ENCODE measurements at regions not wholly inside any gene's neighbourhood (a gene's known extent, or its start where the extent isn't known, plus 50 kb on each side); places are given as distances from the start of the nearest gene placed in this dataset.
A peak's percentile ranks its signal among the peaks of the same experiment; 100 is the strongest.
"Not testable (repeated sequence)": the region's sequence is repeated elsewhere in the genome, so short reads cannot be mapped to it uniquely, and the experiment has no call there.

DNA sequence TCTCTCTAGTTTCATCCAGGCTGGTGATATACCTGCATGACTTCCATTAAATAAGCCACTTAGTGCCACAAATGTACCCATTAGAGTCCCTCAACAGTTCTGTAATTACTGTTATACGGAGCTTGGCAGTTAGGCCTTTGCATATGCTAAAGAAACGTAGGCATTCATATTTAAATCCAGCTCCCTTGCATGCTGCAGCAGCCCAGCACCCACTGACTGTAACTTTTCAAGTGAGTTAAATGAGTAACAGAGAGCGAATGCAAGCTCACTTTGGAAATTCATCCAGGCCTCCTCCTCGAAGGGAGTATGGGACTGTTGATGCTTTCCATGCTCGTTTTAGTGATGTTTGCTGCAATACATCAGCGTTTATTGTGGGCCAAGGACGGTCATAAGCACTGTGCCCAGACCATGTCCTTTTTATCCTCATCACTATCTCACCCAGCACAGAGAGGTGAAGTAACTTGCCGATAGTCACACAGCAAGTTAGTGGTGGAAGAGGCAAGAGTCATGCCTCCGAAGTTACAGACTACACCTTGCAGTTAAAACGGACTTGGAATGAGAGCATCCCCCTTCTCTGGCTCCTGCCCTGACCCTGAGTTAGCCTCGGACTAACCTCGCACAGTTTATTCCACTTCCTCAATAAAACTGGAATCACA is 179.4 kb upstream of the PDE10A start:
- DNase-seq, result no peak

DNA sequence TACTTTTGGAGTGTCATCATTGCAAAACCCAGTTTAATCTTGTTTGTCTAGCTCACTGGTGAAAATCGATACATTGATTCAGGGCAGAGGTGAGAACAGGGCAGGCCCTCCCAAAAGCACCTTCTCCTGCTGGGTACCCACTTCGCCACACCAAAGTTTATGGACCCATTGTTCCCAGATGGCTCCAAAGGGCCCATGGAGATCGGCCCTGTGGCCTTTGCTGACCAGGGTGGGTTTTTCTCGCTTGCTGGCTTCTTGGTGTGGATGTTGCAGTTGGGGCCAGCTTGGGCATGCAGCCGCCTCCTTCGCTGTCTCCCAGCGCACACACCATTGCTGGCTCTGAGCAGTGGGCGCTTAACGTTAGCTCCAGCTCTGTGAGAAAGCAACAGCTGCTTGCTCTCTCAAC is 178.1 kb upstream of the PDE10A start:
- DNase-seq, result no peak

GRCh38 chr6:165837948-165838745 is 175.1 kb upstream of the PDE10A start:
- DNase-seq, result no peak

GRCh38 chr6:165836648-165837047 is 173.6 kb upstream of the PDE10A start:
- DNase-seq, result not testable (repeated sequence)

DNA sequence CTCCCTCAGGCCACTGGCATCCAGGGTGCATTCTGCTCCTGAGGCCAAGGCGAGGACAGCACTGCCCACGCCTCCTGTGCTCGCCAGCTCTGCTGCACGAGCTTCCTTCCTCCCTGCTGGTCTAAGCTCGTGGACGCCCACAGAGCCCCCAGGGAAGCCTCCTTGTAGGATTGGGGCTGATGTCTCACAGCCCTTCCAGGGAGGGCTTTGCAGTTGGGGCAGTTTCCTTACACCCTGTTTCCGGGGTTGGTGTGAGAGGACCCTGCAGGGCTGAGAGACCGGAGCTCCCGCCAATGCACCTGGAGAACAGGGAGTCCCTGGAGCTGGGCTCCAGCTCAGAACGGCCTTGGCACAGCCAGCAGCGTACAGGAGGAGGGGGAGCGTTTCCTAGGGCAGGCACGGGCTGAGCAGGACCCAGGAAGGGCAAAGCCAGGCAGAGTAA is 172.4 kb upstream of the PDE10A start:
- DNase-seq, result no peak

GRCh38 chr6:165834613-165835259 is 171.7 kb upstream of the PDE10A start:
- DNase-seq, result peak; percentile 100

- DNase-seq, result no peak
These were observed 170.3 kb upstream of the PDE10A start for GRCh38 chr6:165833355-165833754.

- no peak for DNase-seq
These were observed 168.9 kb upstream of the PDE10A start for GRCh38 chr6:165831812-165832510.

- no peak for DNase-seq
These were observed 167.7 kb upstream of the PDE10A start for GRCh38 chr6:165830761-165831160.

DNA sequence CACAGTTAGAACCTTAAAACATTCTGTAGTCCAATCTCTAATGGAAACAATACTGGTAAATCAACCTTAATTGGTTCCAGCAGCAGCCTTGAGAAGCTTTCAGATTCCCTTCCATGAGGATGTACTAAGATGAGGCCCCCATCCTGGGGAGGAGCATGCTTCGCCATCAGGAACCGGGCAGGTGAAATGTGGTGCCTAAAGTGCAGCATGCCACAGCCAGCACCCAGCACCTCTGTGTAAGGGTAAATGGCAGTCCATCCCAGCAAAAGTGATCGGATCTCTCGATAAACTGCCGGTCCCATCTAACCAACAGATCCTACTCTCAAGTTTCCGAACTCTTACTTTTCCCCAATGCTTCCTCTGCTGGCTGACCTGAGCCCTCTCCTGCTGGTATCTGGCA is 166.3 kb upstream of the PDE10A start:
- no peak for DNase-seq

GRCh38 chr6:165827190-165827518 is 164.1 kb upstream of the PDE10A start:
- DNase-seq, result no peak

DNA sequence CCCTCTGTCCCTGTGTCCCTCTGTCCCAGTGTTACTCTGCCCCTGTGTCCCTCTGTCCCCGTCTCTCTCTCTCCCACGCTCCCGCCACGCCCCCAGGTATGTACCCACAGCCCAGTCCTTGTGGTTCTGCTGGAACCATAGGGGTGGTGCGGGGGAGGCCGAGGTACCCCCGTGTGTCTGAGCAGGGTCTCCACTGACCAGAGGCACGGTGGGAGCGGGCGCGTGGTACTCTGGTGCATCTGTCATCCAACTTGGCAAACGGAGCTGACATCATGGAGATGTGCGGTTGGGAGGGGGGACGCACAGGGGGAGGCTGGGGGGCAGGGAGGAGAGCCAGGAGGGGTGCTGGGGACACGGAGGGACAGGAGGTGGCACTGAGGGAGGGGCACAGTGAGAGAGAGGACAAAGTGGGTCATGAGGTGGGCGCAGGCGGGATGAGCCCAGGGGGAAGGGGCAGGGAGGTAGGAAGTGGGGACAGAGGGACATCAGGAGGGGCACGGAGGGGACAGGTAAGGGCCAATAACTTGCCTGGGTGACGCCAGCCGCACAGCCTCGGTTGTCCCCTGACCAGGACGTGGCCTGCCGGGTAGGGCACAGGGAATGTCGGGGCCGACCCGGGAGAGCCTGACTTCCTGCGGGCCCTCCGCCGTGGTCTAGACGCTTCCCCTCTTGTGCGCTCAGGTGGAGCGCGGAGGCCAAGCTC is 163.6 kb upstream of the PDE10A start:
- no peak for DNase-seq

GRCh38 chr6:165825256-165825815 is 162.3 kb upstream of the PDE10A start:
- no peak for DNase-seq

GRCh38 chr6:165823609-165824326 is 160.7 kb upstream of the PDE10A start:
- no peak for DNase-seq

DNA sequence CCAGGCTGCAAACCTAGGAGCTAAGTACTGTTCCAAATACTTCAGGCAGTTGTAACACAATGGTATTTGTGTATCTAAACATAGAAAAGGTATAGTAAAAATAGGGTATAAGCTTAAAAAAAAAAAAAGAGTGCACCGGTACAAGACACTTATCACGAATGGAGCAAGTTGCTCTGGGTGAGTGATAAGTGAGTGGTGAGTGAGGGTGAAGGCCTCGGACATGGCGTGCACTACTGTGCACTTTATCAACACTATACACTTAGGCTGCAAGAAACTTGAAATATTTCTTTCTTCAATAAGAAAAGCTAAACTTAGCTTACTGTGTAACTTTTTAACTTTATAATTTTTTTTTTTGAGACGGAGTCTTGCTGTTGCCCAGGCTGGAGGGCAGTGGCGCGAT is 159.5 kb upstream of the PDE10A start:
- DNase-seq, result no peak

DNA sequence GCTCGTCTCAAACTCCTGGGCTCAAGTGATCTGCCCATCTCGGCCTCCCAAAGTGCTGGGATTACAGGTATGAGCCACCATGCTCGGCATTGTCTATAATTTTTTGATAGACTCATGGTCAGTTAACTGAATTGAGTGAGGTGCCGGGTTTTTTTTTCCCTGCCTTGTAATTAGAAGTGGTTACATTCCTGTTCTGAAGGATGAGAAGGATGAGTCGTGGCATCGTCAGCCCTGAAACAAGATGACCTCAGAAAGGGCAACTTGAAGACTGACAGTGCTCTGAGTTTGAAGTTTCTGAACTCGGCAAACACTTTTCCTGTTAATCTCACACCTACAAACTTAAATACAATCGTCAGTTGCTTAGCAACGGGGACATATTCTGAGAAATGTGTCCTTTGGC is 158.7 kb upstream of the PDE10A start:
- no peak for DNase-seq

GRCh38 chr6:165820934-165821333 is 157.9 kb upstream of the PDE10A start:
- no peak for DNase-seq

- DNase-seq, result no peak
These were observed 157.4 kb upstream of the PDE10A start for GRCh38 chr6:165820407-165820806.

GRCh38 chr6:165819394-165819793 is 156.4 kb upstream of the PDE10A start:
- DNase-seq, result no peak

DNA sequence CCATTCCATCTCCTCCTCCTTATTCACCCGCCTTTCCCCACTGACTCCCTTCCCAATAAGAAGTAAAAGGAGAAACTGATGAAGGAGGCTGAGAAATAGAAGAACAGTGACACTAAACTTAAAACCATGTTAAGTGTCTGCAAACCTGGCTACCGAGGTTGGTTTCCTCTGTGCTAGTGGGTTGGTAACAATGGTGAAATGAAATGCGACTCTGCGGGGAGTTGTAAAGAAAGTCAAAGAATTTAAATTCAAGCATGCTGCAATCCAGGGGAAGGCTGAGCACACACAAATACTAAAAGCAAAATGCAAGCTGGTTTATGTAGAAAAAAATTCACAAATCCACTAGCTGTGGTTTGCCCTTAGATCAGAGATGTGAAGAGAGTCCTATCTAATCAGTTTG is 155.2 kb upstream of the PDE10A start:
- no peak for DNase-seq

DNA sequence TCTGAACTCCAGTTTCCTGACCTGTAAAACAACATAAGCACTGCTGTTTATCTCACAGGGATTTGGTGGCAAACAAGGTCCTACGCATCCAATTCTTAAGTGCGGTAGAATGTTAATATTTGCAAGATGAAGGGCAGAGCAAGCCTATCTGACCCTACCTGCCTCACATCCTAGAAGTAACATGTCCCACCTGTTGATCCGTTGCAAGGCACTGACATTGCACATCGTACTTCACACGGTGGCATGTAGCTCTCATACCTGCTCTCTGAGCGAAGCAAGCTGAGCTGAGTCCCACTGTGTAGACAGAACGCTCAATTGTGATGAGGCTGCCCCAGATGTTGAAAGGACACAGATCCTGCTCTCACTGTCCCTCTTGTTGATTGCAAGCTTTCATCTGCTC is 154.7 kb upstream of the PDE10A start:
- no peak for DNase-seq

- no peak for DNase-seq
These were observed 154.1 kb upstream of the PDE10A start for GRCh38 chr6:165817148-165817547.
